GM21526 (cell line): ENCODE measurements at regions not wholly inside any gene's neighbourhood (a gene's known extent, or its start where the extent isn't known, plus 50 kb on each side); places are given as distances from the start of the nearest gene placed in this dataset.
"Not testable (repeated sequence)": the region's sequence is repeated elsewhere in the genome, so short reads cannot be mapped to it uniquely, and the experiment has no call there.

Source experiments
- ATAC-seq: cut with Tn5 transposase; IDR thresholded peaks from one replicate; pipeline ENCODE4 v1.9.1; 2021; ENCODE audit warnings: moderate library complexity; ENCODE audit not compliant: unreplicated experiment, low FRiP score

GRCh38 chr5:17755406-17755805 is 121.1 kb downstream of the TAF11L14 start:
- not testable (repeated sequence) for ATAC-seq

GRCh38 chr5:17761326-17761725 is 127.1 kb downstream of the TAF11L14 start:
- no peak for ATAC-seq

DNA sequence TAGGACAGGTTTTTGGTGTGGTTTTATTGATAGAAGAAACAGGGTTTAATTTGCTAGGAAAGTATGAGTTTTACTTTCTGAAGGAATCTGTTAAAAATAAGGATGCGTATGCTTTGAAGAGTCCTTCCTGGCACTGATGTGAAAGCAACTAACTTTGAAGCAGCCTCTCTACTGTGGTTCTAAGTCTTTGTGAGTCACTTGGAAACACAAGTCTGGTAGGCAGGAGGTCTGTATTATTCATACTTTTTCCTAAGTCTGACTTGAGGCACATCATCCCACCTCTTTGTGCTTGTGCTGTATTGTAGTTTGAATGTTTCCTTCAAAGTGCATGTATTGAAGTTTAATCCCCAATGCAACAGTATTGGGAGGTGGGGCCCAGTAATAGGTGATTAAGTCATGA is 129.0 kb downstream of the TAF11L14 start:
- ATAC-seq: no peak

DNA sequence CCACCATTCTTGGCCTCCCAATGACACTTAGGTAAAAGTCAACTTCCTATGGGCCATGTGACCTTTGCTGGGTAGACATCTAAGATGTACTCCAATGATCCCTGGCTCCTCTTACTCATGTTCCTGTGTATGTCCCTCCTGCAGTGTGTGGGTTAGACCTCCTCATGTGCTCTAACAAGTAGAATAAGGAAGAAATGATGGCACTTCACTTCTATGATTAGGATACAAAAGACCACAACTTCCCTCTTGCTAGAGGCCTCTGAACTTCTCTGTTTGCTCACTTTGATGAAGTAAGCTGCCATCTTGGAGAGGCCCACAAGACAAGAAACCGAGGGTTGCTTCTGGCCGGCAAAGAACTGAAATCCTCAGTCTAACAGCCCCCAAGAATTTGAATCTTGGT is 131.8 kb downstream of the TAF11L14 start:
- ATAC-seq: no peak

DNA sequence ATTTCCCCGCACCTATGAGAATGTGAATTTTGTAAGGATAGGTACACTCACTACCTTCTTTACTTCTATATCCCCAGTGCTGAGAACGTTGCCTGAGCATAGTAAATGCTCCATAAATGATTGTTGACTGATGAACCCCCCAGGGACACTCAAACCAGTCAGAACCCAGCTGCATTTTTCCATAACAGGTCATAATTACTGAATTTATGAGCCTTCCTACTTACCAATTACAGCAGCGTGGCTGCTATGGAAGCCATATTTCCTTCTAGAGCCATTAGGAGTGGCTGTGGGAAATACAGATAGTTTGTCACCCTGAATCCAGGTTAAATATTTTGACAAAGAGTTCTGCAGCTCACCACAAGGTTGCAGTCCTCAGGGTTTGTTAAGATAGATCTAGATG is 135.0 kb downstream of the TAF11L14 start:
- ATAC-seq: no peak

DNA sequence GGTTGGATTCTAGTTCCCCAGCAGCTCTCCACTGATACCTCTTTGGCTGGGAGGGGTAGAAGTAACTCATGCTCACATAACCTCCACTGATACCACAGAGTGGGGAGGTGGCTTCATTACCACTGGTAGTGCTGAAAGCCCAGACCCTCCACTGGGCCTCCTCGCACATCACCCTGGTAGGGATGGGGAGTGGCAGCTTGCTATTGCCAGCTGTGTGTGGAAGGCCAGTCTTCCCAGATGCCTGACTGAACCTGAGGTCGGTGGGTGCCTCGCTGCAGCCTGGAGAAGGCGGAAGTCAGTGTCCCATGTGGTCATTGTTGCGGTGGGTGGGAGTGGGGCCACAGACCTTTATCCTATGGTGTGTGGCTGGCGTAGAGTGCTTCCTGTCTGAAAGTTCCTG is 138.0 kb downstream of the TAF11L14 start:
- no peak for ATAC-seq

DNA sequence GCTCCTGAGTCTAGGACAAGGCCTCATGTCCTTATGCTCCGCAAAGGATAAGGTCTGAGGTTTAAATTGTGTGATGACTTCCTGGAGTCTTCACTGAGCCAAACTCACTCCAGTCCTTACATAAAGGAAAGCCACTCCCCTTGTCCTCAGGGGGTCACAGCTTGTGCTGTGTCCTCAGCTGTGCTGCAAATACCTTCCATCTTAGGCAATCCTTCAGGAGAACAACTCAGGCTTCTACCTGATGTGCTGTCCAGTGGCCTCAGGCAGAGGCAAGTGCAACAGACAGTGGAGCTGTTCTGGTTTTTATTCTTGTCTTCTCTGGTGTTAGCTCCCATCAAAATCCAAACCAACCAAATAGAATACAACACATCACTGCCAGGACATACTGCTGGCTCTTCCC is 151.5 kb downstream of the TAF11L14 start:
- no peak for ATAC-seq

- ATAC-seq: no peak
Observed at GRCh38 chr5:17788351-17788750, 154.1 kb downstream of the TAF11L14 start.

GRCh38 chr5:17794201-17794600 is 159.9 kb downstream of the TAF11L14 start:
- ATAC-seq: no peak

DNA sequence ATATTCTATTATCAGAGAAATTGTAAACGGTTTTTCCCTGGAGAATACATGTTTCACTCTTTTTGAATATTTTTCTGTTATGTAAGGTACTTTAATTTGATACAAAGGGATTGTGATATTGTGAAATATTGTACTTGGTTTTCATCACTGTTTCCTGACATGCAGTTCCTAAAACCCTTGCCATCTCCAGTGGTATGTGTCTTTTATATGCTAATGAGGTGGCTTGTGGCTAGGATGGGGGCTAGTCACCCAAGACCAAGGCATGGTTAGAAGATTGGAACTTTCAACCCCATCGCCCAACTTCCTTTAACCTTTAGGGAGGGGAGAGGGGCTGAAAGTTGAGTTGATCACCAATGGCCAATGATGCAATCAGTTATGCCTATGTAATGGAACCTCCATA is 160.6 kb downstream of the TAF11L14 start:
- ATAC-seq: no peak

GRCh38 chr5:17796142-17796541 is 161.9 kb downstream of the TAF11L14 start:
- ATAC-seq: no peak

DNA sequence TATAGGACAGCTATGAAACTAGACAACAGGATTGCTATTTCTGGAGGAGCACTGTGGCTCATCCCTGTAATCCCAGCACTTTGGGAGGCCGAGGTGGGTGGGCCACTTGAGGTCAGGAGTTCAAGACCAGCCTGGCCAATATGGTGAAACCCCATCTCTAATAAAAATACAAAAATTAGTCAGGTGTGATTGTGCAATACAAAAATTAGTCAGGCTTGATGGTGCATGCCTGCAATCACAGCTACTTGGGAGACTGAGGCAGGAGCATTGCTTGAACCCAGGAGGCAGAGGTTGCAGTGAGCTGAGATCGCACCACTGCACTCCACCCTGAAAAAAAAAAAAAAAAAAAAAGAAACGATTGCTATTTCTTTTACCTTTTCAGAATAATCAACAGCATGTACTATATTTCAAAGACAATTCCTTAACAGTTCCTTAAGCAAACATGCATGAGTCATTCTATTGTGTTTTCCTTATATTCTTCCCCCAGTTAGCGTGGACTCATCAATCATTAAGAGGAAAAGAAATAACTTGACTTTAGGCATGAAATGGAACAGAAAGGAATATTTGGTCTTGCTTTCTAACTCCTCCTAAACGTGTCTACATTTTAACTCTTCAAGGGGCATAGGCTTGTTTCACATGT is 162.6 kb downstream of the TAF11L14 start:
- ATAC-seq: no peak

DNA sequence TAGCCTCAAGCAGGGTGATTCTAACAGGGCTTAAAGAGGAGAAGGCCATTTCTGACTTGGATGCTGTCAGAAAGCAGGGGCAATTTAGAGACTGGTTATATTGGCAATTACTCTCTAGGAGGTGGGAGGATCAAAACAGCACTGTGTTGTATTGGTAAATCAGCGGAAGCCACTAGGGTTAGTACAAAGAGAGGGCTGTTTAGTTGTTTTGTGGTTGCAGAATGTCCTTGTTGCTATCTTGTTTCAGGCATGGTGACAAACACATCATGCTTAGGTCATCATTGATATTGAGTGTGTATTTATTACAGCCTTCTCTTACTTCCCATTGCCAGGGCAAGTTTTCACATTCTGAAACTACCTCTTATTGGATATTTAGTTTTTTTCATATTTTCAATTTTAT is 165.3 kb downstream of the TAF11L14 start:
- no peak for ATAC-seq

GRCh38 chr5:17801595-17801994 is 167.3 kb downstream of the TAF11L14 start:
- no peak for ATAC-seq

DNA sequence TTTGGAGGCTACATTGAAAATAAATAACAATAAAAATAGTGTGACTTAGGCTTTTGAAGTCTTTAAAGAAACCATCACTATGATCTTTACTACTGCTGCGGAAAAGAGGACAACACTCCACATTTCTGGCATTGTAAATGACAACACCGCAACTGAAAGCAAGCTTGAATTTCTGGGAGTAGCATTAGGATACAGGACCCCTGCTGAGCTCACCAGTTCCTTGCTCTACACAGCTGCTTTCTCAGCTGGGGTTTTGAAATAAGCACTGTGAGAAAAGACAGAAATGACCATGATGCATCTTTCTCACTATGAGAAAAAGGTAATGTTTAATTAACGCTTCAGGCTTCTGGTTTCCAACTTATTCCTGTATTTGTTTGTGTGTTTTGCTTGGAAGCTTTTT is 168.0 kb downstream of the TAF11L14 start:
- no peak for ATAC-seq

DNA sequence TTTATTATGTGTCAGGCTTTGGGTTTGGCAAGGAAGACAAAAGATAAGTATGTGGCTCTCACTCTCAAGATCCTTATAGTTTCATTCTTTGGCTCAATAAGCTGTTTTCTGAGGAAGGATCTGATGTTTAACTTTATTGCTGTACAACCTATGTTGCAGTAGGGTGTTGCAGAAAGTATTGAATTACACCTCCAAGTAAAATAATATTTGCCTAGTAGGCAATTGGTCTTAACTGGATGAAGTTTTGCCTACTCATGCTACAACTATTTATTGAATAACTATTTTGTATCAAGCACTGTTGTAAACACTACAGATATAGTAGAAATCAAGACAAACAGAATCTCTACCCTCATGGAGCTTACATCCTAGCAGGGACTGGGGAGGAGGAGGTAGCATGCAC is 169.7 kb downstream of the TAF11L14 start:
- no peak for ATAC-seq

- no peak for ATAC-seq
Observed at GRCh38 chr5:17805227-17805825, 171.1 kb downstream of the TAF11L14 start.

DNA sequence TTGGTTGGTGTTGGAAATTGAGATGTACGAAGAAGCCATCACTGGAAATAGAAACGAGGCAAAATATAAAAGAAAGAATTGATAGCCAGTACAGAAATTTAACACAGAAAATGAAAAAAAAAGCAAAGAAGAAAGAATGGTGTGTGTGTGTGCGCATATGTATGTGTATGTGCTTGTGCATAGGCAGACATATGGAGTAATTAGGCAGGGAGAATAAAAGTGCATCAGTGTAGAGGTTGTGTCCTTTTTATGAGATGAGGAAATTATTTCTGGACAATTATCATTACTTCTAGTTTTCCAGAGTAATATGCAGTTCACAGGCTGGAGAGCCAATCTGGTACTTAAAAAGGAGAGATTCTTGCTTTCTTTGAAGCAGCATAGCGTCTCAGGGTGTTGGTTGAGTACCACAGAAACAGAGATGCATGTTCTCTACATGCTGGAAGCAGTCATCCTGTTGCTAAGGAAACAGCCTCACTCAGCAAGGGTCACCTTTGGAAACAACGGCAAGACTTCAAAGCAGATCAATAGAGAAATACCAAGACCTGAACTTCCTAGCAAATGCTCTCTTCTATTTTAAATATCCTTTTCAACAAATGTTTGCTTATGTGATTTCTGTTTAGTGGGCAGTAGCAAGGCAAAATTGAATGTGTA is 172.7 kb downstream of the TAF11L14 start:
- ATAC-seq: no peak

DNA sequence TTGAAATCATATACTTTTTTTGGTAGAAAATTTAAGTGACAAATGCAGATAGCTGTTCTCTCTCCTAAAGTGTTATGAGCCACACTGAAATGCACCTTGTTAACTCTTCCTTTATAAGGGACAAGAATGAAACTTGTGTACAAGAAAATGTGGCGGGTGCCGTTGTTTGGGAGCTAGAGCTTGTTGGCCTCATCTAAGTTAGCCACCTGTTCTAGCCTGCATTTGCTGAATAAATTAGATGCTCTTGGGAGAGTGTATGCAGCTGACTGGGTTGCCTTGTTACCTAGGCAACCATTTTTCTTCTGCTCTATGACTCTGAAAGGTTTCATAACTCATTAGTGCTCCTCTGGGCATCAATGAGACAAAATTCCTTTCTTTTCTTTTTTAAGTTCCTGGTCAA is 174.3 kb downstream of the TAF11L14 start:
- ATAC-seq: no peak

- ATAC-seq: no peak
Observed at GRCh38 chr5:17810734-17811133, 176.5 kb downstream of the TAF11L14 start.

GRCh38 chr5:17813214-17813613 is 179.0 kb downstream of the TAF11L14 start:
- ATAC-seq: no peak

DNA sequence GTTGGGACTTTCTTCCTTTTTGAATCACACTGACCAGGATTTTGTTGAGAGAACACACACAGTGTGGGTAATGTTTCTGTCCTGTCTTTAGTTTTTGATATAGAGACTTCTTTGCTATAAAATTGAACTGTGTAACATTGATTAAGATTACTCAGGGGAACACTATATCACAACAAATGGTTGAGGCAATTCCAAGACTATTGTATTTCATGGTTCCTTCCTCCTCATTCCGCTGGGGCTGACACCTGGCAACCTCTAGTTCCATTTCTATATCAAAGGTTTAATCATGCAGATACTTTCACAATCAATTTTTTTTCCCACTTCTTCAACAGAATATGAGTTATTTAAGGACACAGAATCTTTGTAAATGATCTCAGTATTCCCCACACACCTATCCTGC is 182.2 kb downstream of the TAF11L14 start:
- no peak for ATAC-seq
